ENCODE measurements at regions not wholly inside any gene's neighbourhood (a gene's known extent, or its start where the extent isn't known, plus 50 kb on each side); places are given as distances from the start of the nearest gene placed in this dataset.

GRCh38 chr3:10760199-10760598, 55.8 kb upstream of the SLC6A11 start:
- TF ChIP-seq CTCF (IDR thresholded peaks at IDR 0.05) (no peak), REST (IDR thresholded peaks at IDR 0.05; ENCODE audit: insufficient read depth in 1 of 2, low read depth in 2 of 2, low read length in 1 of 2) (no peak), TCF7L2 (IDR thresholded peaks at IDR 0.05; ENCODE audit: low read depth, low read length) (no peak), POLR2AphosphoS5 (IDR thresholded peaks at IDR 0.05; ENCODE audit: low read depth, low read length) (no peak), SIN3A (IDR thresholded peaks at IDR 0.05; ENCODE audit: borderline replicate concordance, insufficient read depth, low read depth, low read length) (no peak)
